Neural cell (in vitro differentiated cells): ENCODE measurements at regions not wholly inside any gene's neighbourhood (a gene's known extent, or its start where the extent isn't known, plus 50 kb on each side); places are given as distances from the start of the nearest gene placed in this dataset.

Experiments used
- H2AFZ ChIP-seq: fragments of 200-600, 300-800 bp; sonication (generic), shearing (Covaris generic); 2 replicates; pipeline ENCODE4 v1.6.0; 2014; ENCODE audit warnings: low read depth, mild to moderate bottlenecking, antibody characterized with exemption, low read length, moderate library complexity
- H3F3A ChIP-seq: fragments of 200-600 bp; shearing (Covaris generic); 2 replicates; pipeline ENCODE4 v1.6.1; 2016; ENCODE audit warnings: mild to moderate bottlenecking, moderate library complexity, mixed read lengths, antibody characterized with exemption, low read length; ENCODE audit not compliant: insufficient read depth, poor library complexity, severe bottlenecking
- H3K27ac ChIP-seq: fragments of 200-600, 300-800 bp; sonication (generic), shearing (Covaris generic); 2 replicates; pipeline ENCODE4 v1.5.1; 2014; ENCODE audit warnings: mild to moderate bottlenecking, low read length, moderate library complexity
- H3K27me3 ChIP-seq: fragments of 300-800, 200-600 bp; sonication (generic), shearing (Covaris generic); 2 replicates; pipeline ENCODE4 v1.6.0; 2014; ENCODE audit warnings: mild to moderate bottlenecking, low read depth, low read length, moderate library complexity; ENCODE audit not compliant: insufficient read depth
- H3K36me3 ChIP-seq: fragments of 300-800, 200-600 bp; sonication (generic), shearing (Covaris generic); 2 replicates; pipeline ENCODE4 v1.5.1; 2014; ENCODE audit warnings: mild to moderate bottlenecking, antibody characterized with exemption, low read length, moderate library complexity; ENCODE audit not compliant: insufficient read depth
- H3K4me2 ChIP-seq: fragments of 300-800, 200-600 bp; sonication (generic), shearing (Covaris generic); 2 replicates; pipeline ENCODE4 v1.6.0; 2014; ENCODE audit warnings: mild to moderate bottlenecking, low read length
- H3K4me3 ChIP-seq: fragments of 300-800, 200-600 bp; sonication (generic), shearing (Covaris generic); 2 replicates; pipeline ENCODE4 v1.5.1; 2014; ENCODE audit warnings: mild to moderate bottlenecking, low read length, moderate library complexity
- H3K79me2 ChIP-seq: fragments of 200-600 bp; shearing (Covaris generic); replicated peaks from 2 replicates; pipeline ENCODE4 v1.6.0; 2014; ENCODE audit warnings: mild to moderate bottlenecking, low read length, moderate library complexity; ENCODE audit not compliant: insufficient read depth
- H3K9ac ChIP-seq: fragments of 300-800, 200-600 bp; sonication (generic), shearing (Covaris generic); 2 replicates; pipeline ENCODE4 v1.6.1; 2016; ENCODE audit warnings: mild to moderate bottlenecking, low read length, mixed read lengths
- H3K9me2 ChIP-seq: fragments of 200-600 bp; shearing (Covaris generic); 2 replicates; pipeline ENCODE4 v1.6.1; 2016; ENCODE audit warnings: mild to moderate bottlenecking, low read length, mixed read lengths; ENCODE audit not compliant: insufficient read depth
- H3K9me3 ChIP-seq: fragments of 200-600, 300-800 bp; sonication (generic), shearing (Covaris generic); 2 replicates; pipeline ENCODE4 v1.6.1; 2016; ENCODE audit warnings: mild to moderate bottlenecking, mixed run types, low read length, moderate library complexity, mixed read lengths
- H4K20me1 ChIP-seq: fragments of 200-600 bp; shearing (Covaris generic); 2 replicates; pipeline ENCODE4 v1.6.1; 2016; ENCODE audit warnings: mild to moderate bottlenecking, mixed run types; ENCODE audit not compliant: insufficient read depth
- EP300 ChIP-seq: fragments of 450-650 bp; conservative IDR thresholded peaks from 2 replicates; pipeline ENCODE4 v1.6.1; 2014; ENCODE audit warnings: antibody characterized with exemption, mild to moderate bottlenecking, moderate library complexity; ENCODE audit not compliant: poor library complexity, severe bottlenecking
- EZH2 ChIP-seq: fragments of 200-600, 300-800 bp; shearing (Covaris generic), sonication (generic); IDR thresholded peaks from 2 replicates; pipeline ENCODE4 v1.6.1; 2014; ENCODE audit warnings: antibody characterized with exemption, low read length, borderline replicate concordance, mild to moderate bottlenecking; ENCODE audit not compliant: insufficient read depth, poor library complexity, severe bottlenecking
- MXI1 ChIP-seq: fragments of 450-650 bp; conservative IDR thresholded peaks from 2 replicates; pipeline ENCODE4 v1.6.1; 2014; ENCODE audit warnings: antibody characterized with exemption, mild to moderate bottlenecking; ENCODE audit not compliant: poor library complexity, severe bottlenecking
- POLR2AphosphoS5 ChIP-seq: IDR thresholded peaks from 2 replicates; pipeline ENCODE4 v1.6.1; 2012
- RAD21 ChIP-seq: fragments of 450-650 bp; conservative IDR thresholded peaks from 2 replicates; pipeline ENCODE4 v1.6.1; 2014; ENCODE audit warnings: antibody characterized with exemption, mild to moderate bottlenecking, moderate library complexity
- SMC3 ChIP-seq: fragments of 450-650 bp; conservative IDR thresholded peaks from 2 replicates; pipeline ENCODE4 v1.6.1; 2014; ENCODE audit warnings: antibody characterized with exemption, mild to moderate bottlenecking, moderate library complexity; ENCODE audit not compliant: poor library complexity
- TAF1 ChIP-seq: IDR thresholded peaks from 2 replicates; pipeline ENCODE4 v1.6.1; 2012; ENCODE audit warnings: low read depth
- TF ChIP-seq, protein P1 (sequence below): IDR thresholded peaks from 2 replicates; pipeline ENCODE4 v1.6.1; 2012; ENCODE audit warnings: borderline replicate concordance
- TF ChIP-seq, protein P2 (sequence below): fragments of 450-650 bp; IDR thresholded peaks from 2 replicates; pipeline ENCODE4 v1.5.1; 2014; ENCODE audit warnings: antibody characterized with exemption, mild to moderate bottlenecking, moderate library complexity; ENCODE audit not compliant: poor library complexity, severe bottlenecking

GRCh38 chr20:63145156-63145555 is 70.8 kb downstream of the YTHDF1 start:
- peaks cover 8% of the 10 kb centered on the region for H3K9me3 ChIP-seq
- no peak overlapping the region for H3K4me3 ChIP-seq
- no peaks in the 10 kb centered on the region for H3K9me2 ChIP-seq
- H3K27ac ChIP-seq: no peak overlapping the region
- H3K9ac ChIP-seq: no peak overlapping the region
- no peaks in the 10 kb centered on the region for H3F3A ChIP-seq
- no peak overlapping the region for H2AFZ ChIP-seq
- TF ChIP-seq, protein P1, sequence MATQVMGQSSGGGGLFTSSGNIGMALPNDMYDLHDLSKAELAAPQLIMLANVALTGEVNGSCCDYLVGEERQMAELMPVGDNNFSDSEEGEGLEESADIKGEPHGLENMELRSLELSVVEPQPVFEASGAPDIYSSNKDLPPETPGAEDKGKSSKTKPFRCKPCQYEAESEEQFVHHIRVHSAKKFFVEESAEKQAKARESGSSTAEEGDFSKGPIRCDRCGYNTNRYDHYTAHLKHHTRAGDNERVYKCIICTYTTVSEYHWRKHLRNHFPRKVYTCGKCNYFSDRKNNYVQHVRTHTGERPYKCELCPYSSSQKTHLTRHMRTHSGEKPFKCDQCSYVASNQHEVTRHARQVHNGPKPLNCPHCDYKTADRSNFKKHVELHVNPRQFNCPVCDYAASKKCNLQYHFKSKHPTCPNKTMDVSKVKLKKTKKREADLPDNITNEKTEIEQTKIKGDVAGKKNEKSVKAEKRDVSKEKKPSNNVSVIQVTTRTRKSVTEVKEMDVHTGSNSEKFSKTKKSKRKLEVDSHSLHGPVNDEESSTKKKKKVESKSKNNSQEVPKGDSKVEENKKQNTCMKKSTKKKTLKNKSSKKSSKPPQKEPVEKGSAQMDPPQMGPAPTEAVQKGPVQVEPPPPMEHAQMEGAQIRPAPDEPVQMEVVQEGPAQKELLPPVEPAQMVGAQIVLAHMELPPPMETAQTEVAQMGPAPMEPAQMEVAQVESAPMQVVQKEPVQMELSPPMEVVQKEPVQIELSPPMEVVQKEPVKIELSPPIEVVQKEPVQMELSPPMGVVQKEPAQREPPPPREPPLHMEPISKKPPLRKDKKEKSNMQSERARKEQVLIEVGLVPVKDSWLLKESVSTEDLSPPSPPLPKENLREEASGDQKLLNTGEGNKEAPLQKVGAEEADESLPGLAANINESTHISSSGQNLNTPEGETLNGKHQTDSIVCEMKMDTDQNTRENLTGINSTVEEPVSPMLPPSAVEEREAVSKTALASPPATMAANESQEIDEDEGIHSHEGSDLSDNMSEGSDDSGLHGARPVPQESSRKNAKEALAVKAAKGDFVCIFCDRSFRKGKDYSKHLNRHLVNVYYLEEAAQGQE: no peak
- TF ChIP-seq EP300 (no peak), EZH2 (no peak), TAF1 (no peak)
- TF ChIP-seq, protein P2, sequence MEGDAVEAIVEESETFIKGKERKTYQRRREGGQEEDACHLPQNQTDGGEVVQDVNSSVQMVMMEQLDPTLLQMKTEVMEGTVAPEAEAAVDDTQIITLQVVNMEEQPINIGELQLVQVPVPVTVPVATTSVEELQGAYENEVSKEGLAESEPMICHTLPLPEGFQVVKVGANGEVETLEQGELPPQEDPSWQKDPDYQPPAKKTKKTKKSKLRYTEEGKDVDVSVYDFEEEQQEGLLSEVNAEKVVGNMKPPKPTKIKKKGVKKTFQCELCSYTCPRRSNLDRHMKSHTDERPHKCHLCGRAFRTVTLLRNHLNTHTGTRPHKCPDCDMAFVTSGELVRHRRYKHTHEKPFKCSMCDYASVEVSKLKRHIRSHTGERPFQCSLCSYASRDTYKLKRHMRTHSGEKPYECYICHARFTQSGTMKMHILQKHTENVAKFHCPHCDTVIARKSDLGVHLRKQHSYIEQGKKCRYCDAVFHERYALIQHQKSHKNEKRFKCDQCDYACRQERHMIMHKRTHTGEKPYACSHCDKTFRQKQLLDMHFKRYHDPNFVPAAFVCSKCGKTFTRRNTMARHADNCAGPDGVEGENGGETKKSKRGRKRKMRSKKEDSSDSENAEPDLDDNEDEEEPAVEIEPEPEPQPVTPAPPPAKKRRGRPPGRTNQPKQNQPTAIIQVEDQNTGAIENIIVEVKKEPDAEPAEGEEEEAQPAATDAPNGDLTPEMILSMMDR: no peak
- H4K20me1 ChIP-seq: no peaks in the 10 kb centered on the region
- H3K27me3 ChIP-seq: no peaks in the 10 kb centered on the region
- no peaks in the 10 kb centered on the region for H3K79me2 ChIP-seq
- H3K36me3 ChIP-seq: no peaks in the 10 kb centered on the region
- H3K4me2 ChIP-seq: no peak overlapping the region

DNA sequence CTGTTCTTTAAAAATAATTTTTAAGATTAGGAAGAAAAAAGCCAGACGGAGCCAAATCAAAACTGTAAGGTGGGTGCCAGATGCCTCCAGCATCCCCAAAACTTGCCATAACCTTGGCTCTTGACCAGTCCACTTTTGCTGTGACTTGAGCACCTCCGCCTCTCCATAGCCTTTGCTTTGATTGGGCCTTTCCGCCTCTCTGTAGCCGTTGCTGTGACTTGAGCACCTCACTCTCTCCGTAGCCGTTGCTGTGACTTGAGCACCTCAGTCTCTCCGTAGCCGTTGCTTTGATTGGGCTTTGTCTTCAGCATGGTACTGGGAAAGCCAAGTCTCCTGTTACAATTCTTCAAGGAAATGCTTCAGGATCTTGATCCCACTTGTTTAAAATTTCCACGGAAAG is 73.0 kb downstream of the YTHDF1 start:
- Histone ChIP-seq H3F3A (no peaks in the 10 kb centered on the region), H3K4me3 (no peak overlapping the region), H3K4me2 (no peak overlapping the region), H3K79me2 (no peaks in the 10 kb centered on the region), H3K9me2 (no peaks in the 10 kb centered on the region), H3K9ac (no peak overlapping the region), H3K9me3 (peaks cover 1% of the 10 kb centered on the region), H3K27ac (no peak overlapping the region), H3K36me3 (no peaks in the 10 kb centered on the region), H2AFZ (no peak overlapping the region), H3K27me3 (no peaks in the 10 kb centered on the region), H4K20me1 (no peaks in the 10 kb centered on the region)
- TF ChIP-seq, protein P1: no peak
- TF ChIP-seq EP300: no peak
- no peak for TF ChIP-seq RAD21
- TF ChIP-seq SMC3: no peak
- TF ChIP-seq POLR2AphosphoS5: no peak
- no peak for TF ChIP-seq TAF1
- TF ChIP-seq, protein P2: no peak
- TF ChIP-seq MXI1: no peak
- no peak for TF ChIP-seq EZH2
